ENCODE measurements at regions not wholly inside any gene's neighbourhood (a gene's known extent, or its start where the extent isn't known, plus 50 kb on each side); places are given as distances from the start of the nearest gene placed in this dataset.

GRCh38 chr12:46919666-46920400 is 94.0 kb upstream of the SLC38A4 start:
- in situ Hi-C loops (cut with MboI) (no loop called here), intact Hi-C loops (cut with micrococcal nuclease) (no loop called here)
- Histone ChIP-seq H4K20me1 (replicated peaks; ENCODE audit: control insufficient read depth, insufficient read depth, low read length) (no peaks in the 10 kb centered on the region), H3K9me1 (ENCODE audit: control insufficient read depth, insufficient read depth, low read length) (no peaks in the 10 kb centered on the region), H3K79me2 (ENCODE audit: control insufficient read depth, insufficient read depth, low read length) (no peaks in the 10 kb centered on the region), H3K4me2 (ENCODE audit: insufficient read depth, low read length) (no peak overlapping the region), H3K9me3 (replicated peaks; ENCODE audit: control insufficient read depth, insufficient read depth, low read depth, low read length) (no peaks in the 10 kb centered on the region), H3K9ac (ENCODE audit: insufficient read depth in 1 of 2, low read depth in 2 of 2, low read length in 2 of 2) (no peak overlapping the region), H3K27me3 (ENCODE audit: control insufficient read depth in 2 of 2, insufficient read depth in 2 of 2, low read length in 2 of 2) (no peaks in the 10 kb centered on the region), H3K36me3 (ENCODE audit: control insufficient read depth, insufficient read depth, low read length) (no peaks in the 10 kb centered on the region), H3K4me1 (replicated peaks in 1 of 2; ENCODE audit: control insufficient read depth in 2 of 2, insufficient read depth in 2 of 2, low read length in 2 of 2) (no peaks in the 10 kb centered on the region), H2AFZ (ENCODE audit: low read depth, low read length) (no peak overlapping the region), H3K27ac (ENCODE audit: extremely low read depth, low read depth, low read length) (no peak overlapping the region), H3K4me3 (no peak overlapping the region)
- BruUV-seq (replicated peaks): no TSS peak
- POLR2A ChIA-PET: no interaction called here
- TF ChIP-seq NR1H2 (CRISPR knock-in tag; IDR thresholded peaks at IDR 0.05): no peak
- CTCF ChIA-PET (ENCODE audit: low intra/inter-chr PET ratio): no interaction called here
- WGBS (ENCODE audit: insufficient coverage, low coverage, missing lambda C conversion rate): 4% methylated on average over 9 of the region's 9 CpGs
- FAIRE-seq (no peak), ATAC-seq (no peak), DNase-seq (ENCODE audit: extremely low read depth in 1 of 4, low spot score in 3 of 4) (no peak)

- no peak for ATAC-seq
- H3K9ac ChIP-seq (ENCODE audit: insufficient read depth in 1 of 2, low read depth in 2 of 2, low read length in 2 of 2): no peak overlapping the region
- no TSS peak for BruUV-seq (replicated peaks)
- intact Hi-C loops (cut with micrococcal nuclease) (no loop called here), in situ Hi-C loops (cut with MboI) (no loop called here)
- no peaks in the 10 kb centered on the region for H3K79me2 ChIP-seq (ENCODE audit: control insufficient read depth, insufficient read depth, low read length)
- no peak overlapping the region for H3K4me3 ChIP-seq
- POLR2A ChIA-PET: no interaction called here
- no peaks in the 10 kb centered on the region for H4K20me1 ChIP-seq (replicated peaks; ENCODE audit: control insufficient read depth, insufficient read depth, low read length)
- H3K4me2 ChIP-seq (ENCODE audit: insufficient read depth, low read length): no peak overlapping the region
- no peak for DNase-seq (ENCODE audit: extremely low read depth in 1 of 4, low spot score in 3 of 4)
- no peaks in the 10 kb centered on the region for H3K9me3 ChIP-seq (replicated peaks; ENCODE audit: control insufficient read depth, insufficient read depth, low read depth, low read length)
- no peak overlapping the region for H2AFZ ChIP-seq (ENCODE audit: low read depth, low read length)
- H3K27me3 ChIP-seq (ENCODE audit: control insufficient read depth in 2 of 2, insufficient read depth in 2 of 2, low read length in 2 of 2): no peaks in the 10 kb centered on the region
- FAIRE-seq: no peak
- H3K27ac ChIP-seq (ENCODE audit: extremely low read depth, low read depth, low read length): no peak overlapping the region
- no peaks in the 10 kb centered on the region for H3K9me1 ChIP-seq (ENCODE audit: control insufficient read depth, insufficient read depth, low read length)
- H3K4me1 ChIP-seq (replicated peaks in 1 of 2; ENCODE audit: control insufficient read depth in 2 of 2, insufficient read depth in 2 of 2, low read length in 2 of 2): no peaks in the 10 kb centered on the region
- H3K36me3 ChIP-seq (ENCODE audit: control insufficient read depth, insufficient read depth, low read length): no peaks in the 10 kb centered on the region
- CTCF ChIA-PET (ENCODE audit: low intra/inter-chr PET ratio): no interaction called here
- 6% methylated on average over 1 of the region's 1 CpG for WGBS (ENCODE audit: insufficient coverage, low coverage, missing lambda C conversion rate)
- TF ChIP-seq ZNF224 (CRISPR knock-in tag; IDR thresholded peaks at IDR 0.05) (no peak), TFE3 (CRISPR knock-in tag; IDR thresholded peaks at IDR 0.05) (no peak), ZBTB5 (IDR thresholded peaks at IDR 0.05) (no peak), PHF21A (IDR thresholded peaks at IDR 0.05; ENCODE audit: borderline replicate concordance, low read depth) (no peak), NFYB (IDR thresholded peaks at IDR 0.05; ENCODE audit: extremely low read depth, insufficient read length) (no peak), ZNF217 (CRISPR knock-in tag; IDR thresholded peaks at IDR 0.05) (no peak), FOXO4 (CRISPR knock-in tag; IDR thresholded peaks at IDR 0.05) (no peak), TCF15 (CRISPR knock-in tag; IDR thresholded peaks at IDR 0.05) (no peak)
Observed at GRCh38 chr12:46920499-46920898, 94.7 kb upstream of the SLC38A4 start.

Measured in K562 (cell line).